ENCODE measurements at regions not wholly inside any gene's neighbourhood (a gene's known extent, or its start where the extent isn't known, plus 50 kb on each side); places are given as distances from the start of the nearest gene placed in this dataset.

GRCh38 chr10:2244471-2244870 is 507.1 kb upstream of the ADARB2 start:
- Mint-ChIP-seq H3K27me3 (ENCODE audit: unreplicated experiment) (no peaks in the 10 kb centered on the region), H3K4me3 (ENCODE audit: unreplicated experiment) (no peak overlapping the region), H3K36me3 (ENCODE audit: unreplicated experiment) (no peaks in the 10 kb centered on the region), H3K27ac (ENCODE audit: unreplicated experiment) (no peak overlapping the region), H3K9me3 (ENCODE audit: unreplicated experiment) (no peaks in the 10 kb centered on the region), H3K4me1 (ENCODE audit: unreplicated experiment) (no peaks in the 10 kb centered on the region)
- DNase-seq (ENCODE audit: extremely low spot score, unreplicated experiment) = no peak
- TF ChIP-seq, protein P1, sequence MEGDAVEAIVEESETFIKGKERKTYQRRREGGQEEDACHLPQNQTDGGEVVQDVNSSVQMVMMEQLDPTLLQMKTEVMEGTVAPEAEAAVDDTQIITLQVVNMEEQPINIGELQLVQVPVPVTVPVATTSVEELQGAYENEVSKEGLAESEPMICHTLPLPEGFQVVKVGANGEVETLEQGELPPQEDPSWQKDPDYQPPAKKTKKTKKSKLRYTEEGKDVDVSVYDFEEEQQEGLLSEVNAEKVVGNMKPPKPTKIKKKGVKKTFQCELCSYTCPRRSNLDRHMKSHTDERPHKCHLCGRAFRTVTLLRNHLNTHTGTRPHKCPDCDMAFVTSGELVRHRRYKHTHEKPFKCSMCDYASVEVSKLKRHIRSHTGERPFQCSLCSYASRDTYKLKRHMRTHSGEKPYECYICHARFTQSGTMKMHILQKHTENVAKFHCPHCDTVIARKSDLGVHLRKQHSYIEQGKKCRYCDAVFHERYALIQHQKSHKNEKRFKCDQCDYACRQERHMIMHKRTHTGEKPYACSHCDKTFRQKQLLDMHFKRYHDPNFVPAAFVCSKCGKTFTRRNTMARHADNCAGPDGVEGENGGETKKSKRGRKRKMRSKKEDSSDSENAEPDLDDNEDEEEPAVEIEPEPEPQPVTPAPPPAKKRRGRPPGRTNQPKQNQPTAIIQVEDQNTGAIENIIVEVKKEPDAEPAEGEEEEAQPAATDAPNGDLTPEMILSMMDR (IDR thresholded peaks at IDR 0.05) = no peak

- DNase-seq (ENCODE audit: extremely low spot score, unreplicated experiment) = no peak
- H3K27ac Mint-ChIP-seq (ENCODE audit: unreplicated experiment) = no peak overlapping the region
- TF ChIP-seq, protein P1 (IDR thresholded peaks at IDR 0.05) = no peak
- H3K36me3 Mint-ChIP-seq (ENCODE audit: unreplicated experiment) = no peaks in the 10 kb centered on the region
- H3K4me1 Mint-ChIP-seq (ENCODE audit: unreplicated experiment) = no peaks in the 10 kb centered on the region
- peaks cover 10% of the 10 kb centered on the region for H3K9me3 Mint-ChIP-seq (ENCODE audit: unreplicated experiment)
- peaks cover 10% of the 10 kb centered on the region for H3K27me3 Mint-ChIP-seq (ENCODE audit: unreplicated experiment)
- no peak overlapping the region for H3K4me3 Mint-ChIP-seq (ENCODE audit: unreplicated experiment)
These were observed 499.6 kb upstream of the ADARB2 start for GRCh38 chr10:2236876-2237275.

- DNase-seq (ENCODE audit: extremely low spot score, unreplicated experiment) = no peak
- no peaks in the 10 kb centered on the region for H3K36me3 Mint-ChIP-seq (ENCODE audit: unreplicated experiment)
- H3K9me3 Mint-ChIP-seq (ENCODE audit: unreplicated experiment) = peaks cover 10% of the 10 kb centered on the region
- peaks cover 12% of the 10 kb centered on the region for H3K27me3 Mint-ChIP-seq (ENCODE audit: unreplicated experiment)
- H3K4me3 Mint-ChIP-seq (ENCODE audit: unreplicated experiment) = no peak overlapping the region
- TF ChIP-seq, protein P1 (IDR thresholded peaks at IDR 0.05) = no peak
- H3K27ac Mint-ChIP-seq (ENCODE audit: unreplicated experiment) = no peak overlapping the region
- H3K4me1 Mint-ChIP-seq (ENCODE audit: unreplicated experiment) = no peaks in the 10 kb centered on the region
These were observed 495.2 kb upstream of the ADARB2 start for GRCh38 chr10:2232479-2232878.

DNA sequence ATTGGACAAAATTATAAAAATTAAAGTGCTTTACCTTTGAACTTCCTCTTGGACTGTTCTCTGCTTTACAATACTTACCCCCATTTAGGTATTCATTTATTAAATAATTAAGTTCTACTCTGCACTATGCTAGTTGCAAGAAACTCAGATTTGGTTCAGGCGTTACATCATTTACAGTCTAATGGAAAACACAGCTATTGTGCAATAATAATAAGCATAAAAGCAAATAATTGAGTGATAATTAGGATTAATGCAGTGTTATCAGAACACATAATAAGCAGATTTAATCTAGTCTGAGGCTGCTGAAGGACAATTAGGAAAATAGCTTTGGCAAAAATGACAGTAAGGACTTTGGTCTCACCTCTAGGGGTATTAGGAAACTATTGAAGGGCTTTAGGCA is 493.2 kb upstream of the ADARB2 start:
- Mint-ChIP-seq H3K4me1 (ENCODE audit: unreplicated experiment) (no peaks in the 10 kb centered on the region), H3K9me3 (ENCODE audit: unreplicated experiment) (peaks cover 10% of the 10 kb centered on the region), H3K27me3 (ENCODE audit: unreplicated experiment) (peaks cover 15% of the 10 kb centered on the region), H3K36me3 (ENCODE audit: unreplicated experiment) (no peaks in the 10 kb centered on the region), H3K27ac (ENCODE audit: unreplicated experiment) (no peak overlapping the region), H3K4me3 (ENCODE audit: unreplicated experiment) (no peak overlapping the region)
- no peak for DNase-seq (ENCODE audit: extremely low spot score, unreplicated experiment)
- TF ChIP-seq, protein P1 (IDR thresholded peaks at IDR 0.05) = no peak

DNA sequence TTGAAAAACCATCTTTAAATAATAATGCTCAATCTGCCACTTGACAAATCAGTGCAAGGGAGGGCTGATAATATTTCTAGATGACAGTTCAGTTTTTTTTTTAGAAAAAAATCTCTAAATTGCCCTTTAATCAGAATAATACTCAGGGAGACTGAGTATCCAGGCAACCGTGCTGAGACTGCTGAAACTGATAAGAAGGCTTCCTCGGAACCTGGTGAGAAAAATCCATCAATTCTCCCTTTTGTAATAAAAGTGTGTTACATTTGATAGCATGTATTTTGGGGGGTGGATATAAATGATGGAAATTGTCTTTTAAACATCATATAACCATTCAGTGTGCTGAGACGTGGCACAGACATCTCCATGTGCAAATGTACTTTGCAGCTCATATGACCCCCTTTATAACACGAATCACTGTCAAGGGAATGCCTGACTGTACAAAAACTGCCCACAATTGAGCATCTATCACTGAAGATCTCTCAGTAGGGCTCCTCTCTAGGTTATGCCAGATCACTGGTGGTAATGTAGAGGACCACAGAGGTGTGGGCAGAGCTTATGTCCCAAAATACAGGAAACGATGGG is 491.1 kb upstream of the ADARB2 start:
- TF ChIP-seq, protein P1 (IDR thresholded peaks at IDR 0.05) = no peak
- peaks cover 3% of the 10 kb centered on the region for H3K9me3 Mint-ChIP-seq (ENCODE audit: unreplicated experiment)
- H3K4me3 Mint-ChIP-seq (ENCODE audit: unreplicated experiment) = no peak overlapping the region
- DNase-seq (ENCODE audit: extremely low spot score, unreplicated experiment) = no peak
- H3K27ac Mint-ChIP-seq (ENCODE audit: unreplicated experiment) = no peak overlapping the region
- no peaks in the 10 kb centered on the region for H3K4me1 Mint-ChIP-seq (ENCODE audit: unreplicated experiment)
- H3K36me3 Mint-ChIP-seq (ENCODE audit: unreplicated experiment) = no peaks in the 10 kb centered on the region
- H3K27me3 Mint-ChIP-seq (ENCODE audit: unreplicated experiment) = peaks cover 9% of the 10 kb centered on the region
